ENCODE measurements at regions not wholly inside any gene's neighbourhood (a gene's known extent, or its start where the extent isn't known, plus 50 kb on each side); places are given as distances from the start of the nearest gene placed in this dataset.

- Mint-ChIP-seq H3K36me3 (peaks cover 7% of the 10 kb centered on the region), H3K9me3 (peaks cover 0 to 6% of the 10 kb centered on the region in 2 donors), H3K4me1 (no peaks in the 10 kb centered on the region), H3K4me3 (no peak overlapping the region), H3K27ac (no peak overlapping the region), H3K27me3 (ENCODE audit: low read depth in 2 of 2) (peaks cover 0 to 10% of the 10 kb centered on the region in 2 donors)
- WGBS (ENCODE audit: insufficient coverage), result 58% methylated on average over 2 of the region's 2 CpGs
- ATAC-seq (no peak), DNase-seq (no peak)
- intact Hi-C loops (cut with micrococcal nuclease), result no loop called here
- H3K4me3 ChIP-seq (ENCODE audit: low read length), result no peak overlapping the region
- no peaks in the 10 kb centered on the region for H3K36me3 ChIP-seq (ENCODE audit: control insufficient read depth, insufficient read depth, low read length)
- H3K4me1 ChIP-seq (ENCODE audit: control insufficient read depth, insufficient read depth, low read length), result no peaks in the 10 kb centered on the region
- H3K27ac ChIP-seq (ENCODE audit: low read length), result no peak overlapping the region
- H3K27me3 ChIP-seq (ENCODE audit: control insufficient read depth, insufficient read depth, low read length), result no peaks in the 10 kb centered on the region
- TF ChIP-seq CTCF (IDR thresholded peaks at IDR 0.05), result no peak
- H3K9me3 ChIP-seq (ENCODE audit: control insufficient read depth, insufficient read depth, low read length), result no peaks in the 10 kb centered on the region
Measured at GRCh38 chr5:125113328-125113727, 366.9 kb upstream of the ZNF608 start.

- no peak for ATAC-seq
- intact Hi-C loops (cut with micrococcal nuclease), result no loop called here
- H3K36me3 Mint-ChIP-seq, result peaks cover 7% of the 10 kb centered on the region
- H3K27me3 Mint-ChIP-seq (ENCODE audit: low read depth in 2 of 2), result peaks cover 0 to 10% of the 10 kb centered on the region in 2 donors
- no peak overlapping the region for H3K27ac Mint-ChIP-seq
- Histone ChIP-seq H3K27ac (ENCODE audit: low read length) (no peak overlapping the region), H3K4me3 (ENCODE audit: low read length) (no peak overlapping the region), H3K27me3 (ENCODE audit: control insufficient read depth, insufficient read depth, low read length) (no peaks in the 10 kb centered on the region), H3K36me3 (ENCODE audit: control insufficient read depth, insufficient read depth, low read length) (no peaks in the 10 kb centered on the region), H3K4me1 (ENCODE audit: control insufficient read depth, insufficient read depth, low read length) (no peaks in the 10 kb centered on the region), H3K9me3 (ENCODE audit: control insufficient read depth, insufficient read depth, low read length) (no peaks in the 10 kb centered on the region)
- no peak for DNase-seq
- H3K9me3 Mint-ChIP-seq, result peaks cover 0 to 6% of the 10 kb centered on the region in 2 donors
- H3K4me1 Mint-ChIP-seq, result no peaks in the 10 kb centered on the region
- H3K4me3 Mint-ChIP-seq, result no peak overlapping the region
- no peak for TF ChIP-seq CTCF (IDR thresholded peaks at IDR 0.05)
- 91% methylated on average over 6 of the region's 6 CpGs for WGBS (ENCODE audit: insufficient coverage)
Measured at GRCh38 chr5:125115195-125115525, 368.7 kb upstream of the ZNF608 start.

GRCh38 chr5:125117566-125117965, 371.1 kb upstream of the ZNF608 start:
- Mint-ChIP-seq H3K9me3 (no peaks in the 10 kb centered on the region), H3K4me3 (no peak overlapping the region), H3K27ac (no peak overlapping the region), H3K36me3 (no peaks in the 10 kb centered on the region), H3K27me3 (ENCODE audit: low read depth in 2 of 2) (peaks cover 0 to 7% of the 10 kb centered on the region in 2 donors), H3K4me1 (no peaks in the 10 kb centered on the region)
- no peak overlapping the region for H3K4me3 ChIP-seq (ENCODE audit: low read length)
- H3K9me3 ChIP-seq (ENCODE audit: control insufficient read depth, insufficient read depth, low read length), result no peaks in the 10 kb centered on the region
- no peaks in the 10 kb centered on the region for H3K27me3 ChIP-seq (ENCODE audit: control insufficient read depth, insufficient read depth, low read length)
- no peaks in the 10 kb centered on the region for H3K36me3 ChIP-seq (ENCODE audit: control insufficient read depth, insufficient read depth, low read length)
- no peaks in the 10 kb centered on the region for H3K4me1 ChIP-seq (ENCODE audit: control insufficient read depth, insufficient read depth, low read length)
- 68% methylated on average over 6 of the region's 6 CpGs for WGBS (ENCODE audit: insufficient coverage)
- DNase-seq (no peak), ATAC-seq (no peak)
- intact Hi-C loops (cut with micrococcal nuclease), result no loop called here
- no peak for TF ChIP-seq CTCF (IDR thresholded peaks at IDR 0.05)
- no peak overlapping the region for H3K27ac ChIP-seq (ENCODE audit: low read length)

- DNase-seq (no peak), ATAC-seq (no peak)
- H3K4me3 ChIP-seq (ENCODE audit: low read length), result no peak overlapping the region
- H3K4me1 ChIP-seq (ENCODE audit: control insufficient read depth, insufficient read depth, low read length), result no peaks in the 10 kb centered on the region
- no peaks in the 10 kb centered on the region for H3K9me3 ChIP-seq (ENCODE audit: control insufficient read depth, insufficient read depth, low read length)
- H3K27ac ChIP-seq (ENCODE audit: low read length), result no peak overlapping the region
- H3K27ac Mint-ChIP-seq, result no peak overlapping the region
- H3K36me3 Mint-ChIP-seq, result no peaks in the 10 kb centered on the region
- no peaks in the 10 kb centered on the region for H3K36me3 ChIP-seq (ENCODE audit: control insufficient read depth, insufficient read depth, low read length)
- H3K4me3 Mint-ChIP-seq, result no peak overlapping the region
- intact Hi-C loops (cut with micrococcal nuclease), result no loop called here
- no peaks in the 10 kb centered on the region for H3K9me3 Mint-ChIP-seq
- peaks cover 0 to 7% of the 10 kb centered on the region in 2 donors for H3K27me3 Mint-ChIP-seq (ENCODE audit: low read depth in 2 of 2)
- no peaks in the 10 kb centered on the region for H3K27me3 ChIP-seq (ENCODE audit: control insufficient read depth, insufficient read depth, low read length)
- TF ChIP-seq CTCF (IDR thresholded peaks at IDR 0.05), result no peak
- no peaks in the 10 kb centered on the region for H3K4me1 Mint-ChIP-seq
- WGBS (ENCODE audit: insufficient coverage), result 96% methylated on average over 5 of the region's 6 CpGs
Measured at GRCh38 chr5:125120012-125120411, 373.6 kb upstream of the ZNF608 start.

All from natural killer cell (primary cell).